ENCODE measurements at regions not wholly inside any gene's neighbourhood (a gene's known extent, or its start where the extent isn't known, plus 50 kb on each side); places are given as distances from the start of the nearest gene placed in this dataset.

DNA sequence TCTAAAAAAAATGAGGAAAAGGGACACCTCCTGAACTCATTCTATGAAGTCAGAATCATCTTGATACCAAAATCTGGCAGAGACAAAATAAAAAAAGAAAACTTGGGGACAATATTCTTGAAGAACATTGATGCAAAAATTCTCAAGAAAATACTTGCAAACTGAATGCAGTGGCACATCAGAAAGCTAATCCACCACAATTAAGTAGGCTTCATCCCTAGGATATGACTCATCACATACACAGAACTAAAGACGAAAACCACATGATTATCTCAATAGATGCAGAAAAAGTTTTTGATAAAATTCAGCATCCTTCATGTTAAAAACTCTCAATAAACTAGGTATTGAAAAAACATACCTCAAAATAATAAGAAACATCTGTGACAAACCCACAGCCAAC, 98.3 kb downstream of the FAM47B start:
- Histone ChIP-seq H3K36me3 (replicated peaks; ENCODE audit: insufficient read depth, low read length) (no peaks in the 10 kb centered on the region), H3K4me1 (ENCODE audit: low read length) (no peaks in the 10 kb centered on the region), H3K79me2 (ENCODE audit: low read length) (no peaks in the 10 kb centered on the region), H4K20me1 (ENCODE audit: insufficient read depth, low read length) (no peaks in the 10 kb centered on the region), H3K4me2 (ENCODE audit: low read depth, low read length) (no peak overlapping the region), H3K27ac (ENCODE audit: low read length) (no peak overlapping the region), H3K27me3 (replicated peaks; ENCODE audit: insufficient read depth, low read length) (no peaks in the 10 kb centered on the region), H3K9me2 (replicated peaks; ENCODE audit: insufficient read depth, low read length) (no peaks in the 10 kb centered on the region), H3K9me3 (replicated peaks; ENCODE audit: insufficient read depth, low read length) (no peaks in the 10 kb centered on the region), H3K9ac (ENCODE audit: low read length) (no peak overlapping the region), H3F3A (ENCODE audit: insufficient read depth, low read length) (no peaks in the 10 kb centered on the region), H2AFZ (ENCODE audit: low read length) (no peak overlapping the region), H3K4me3 (ENCODE audit: low read length) (no peak overlapping the region)
- TF ChIP-seq, protein P1, sequence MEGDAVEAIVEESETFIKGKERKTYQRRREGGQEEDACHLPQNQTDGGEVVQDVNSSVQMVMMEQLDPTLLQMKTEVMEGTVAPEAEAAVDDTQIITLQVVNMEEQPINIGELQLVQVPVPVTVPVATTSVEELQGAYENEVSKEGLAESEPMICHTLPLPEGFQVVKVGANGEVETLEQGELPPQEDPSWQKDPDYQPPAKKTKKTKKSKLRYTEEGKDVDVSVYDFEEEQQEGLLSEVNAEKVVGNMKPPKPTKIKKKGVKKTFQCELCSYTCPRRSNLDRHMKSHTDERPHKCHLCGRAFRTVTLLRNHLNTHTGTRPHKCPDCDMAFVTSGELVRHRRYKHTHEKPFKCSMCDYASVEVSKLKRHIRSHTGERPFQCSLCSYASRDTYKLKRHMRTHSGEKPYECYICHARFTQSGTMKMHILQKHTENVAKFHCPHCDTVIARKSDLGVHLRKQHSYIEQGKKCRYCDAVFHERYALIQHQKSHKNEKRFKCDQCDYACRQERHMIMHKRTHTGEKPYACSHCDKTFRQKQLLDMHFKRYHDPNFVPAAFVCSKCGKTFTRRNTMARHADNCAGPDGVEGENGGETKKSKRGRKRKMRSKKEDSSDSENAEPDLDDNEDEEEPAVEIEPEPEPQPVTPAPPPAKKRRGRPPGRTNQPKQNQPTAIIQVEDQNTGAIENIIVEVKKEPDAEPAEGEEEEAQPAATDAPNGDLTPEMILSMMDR (IDR thresholded peaks at IDR 0.05; ENCODE audit: low read length) = no peak
- TF ChIP-seq EZH2phosphoT487 (IDR thresholded peaks at IDR 0.05; ENCODE audit: low read length) = no peak
- TF ChIP-seq EZH2 (optimal IDR thresholded peaks at IDR 0.05; ENCODE audit: low read depth, low read length) = no peak
- DNase-seq = no peak

DNA sequence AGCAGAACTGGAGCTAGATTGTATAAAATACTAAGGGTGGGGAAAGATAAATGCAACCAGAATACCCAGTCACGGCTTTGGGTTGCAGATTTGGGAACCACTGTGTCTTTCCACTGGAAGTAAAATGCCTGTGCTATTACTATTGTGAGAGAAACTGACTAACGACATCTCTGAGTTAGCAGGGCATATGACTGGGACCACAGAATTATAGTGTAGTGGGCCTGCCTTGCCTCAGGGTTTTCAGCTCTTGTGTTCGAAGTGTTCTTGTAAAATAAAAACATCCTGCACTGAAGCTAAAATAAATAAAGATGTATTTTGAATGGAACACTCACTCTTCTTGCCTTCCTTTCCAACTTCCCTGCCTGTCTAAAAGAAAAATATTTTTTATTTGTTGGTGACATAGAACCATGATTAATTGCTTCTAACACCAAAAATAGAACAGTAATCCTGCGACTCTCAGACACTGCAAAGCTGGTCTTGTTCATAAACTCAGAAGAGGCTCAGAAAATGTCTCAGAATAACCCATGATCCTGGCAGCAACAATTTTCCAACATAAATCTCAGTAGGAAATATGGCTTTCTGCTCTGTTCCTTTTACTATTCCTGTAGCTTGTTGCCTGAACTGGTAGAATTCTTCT, 104.2 kb downstream of the FAM47B start:
- no peaks in the 10 kb centered on the region for H3K9me3 ChIP-seq (replicated peaks; ENCODE audit: insufficient read depth, low read length)
- TF ChIP-seq EZH2 (optimal IDR thresholded peaks at IDR 0.05; ENCODE audit: low read depth, low read length) = no peak
- no peak for TF ChIP-seq EZH2phosphoT487 (IDR thresholded peaks at IDR 0.05; ENCODE audit: low read length)
- TF ChIP-seq, protein P1 (IDR thresholded peaks at IDR 0.05; ENCODE audit: low read length) = no peak
- no peaks in the 10 kb centered on the region for H3K79me2 ChIP-seq (ENCODE audit: low read length)
- no peaks in the 10 kb centered on the region for H4K20me1 ChIP-seq (ENCODE audit: insufficient read depth, low read length)
- no peak overlapping the region for H3K27ac ChIP-seq (ENCODE audit: low read length)
- H3K4me2 ChIP-seq (ENCODE audit: low read depth, low read length) = no peak overlapping the region
- H3F3A ChIP-seq (ENCODE audit: insufficient read depth, low read length) = no peaks in the 10 kb centered on the region
- H3K9ac ChIP-seq (ENCODE audit: low read length) = no peak overlapping the region
- H3K36me3 ChIP-seq (replicated peaks; ENCODE audit: insufficient read depth, low read length) = no peaks in the 10 kb centered on the region
- H2AFZ ChIP-seq (ENCODE audit: low read length) = no peak overlapping the region
- H3K9me2 ChIP-seq (replicated peaks; ENCODE audit: insufficient read depth, low read length) = no peaks in the 10 kb centered on the region
- no peak overlapping the region for H3K4me3 ChIP-seq (ENCODE audit: low read length)
- no peak for DNase-seq
- H3K4me1 ChIP-seq (ENCODE audit: low read length) = no peaks in the 10 kb centered on the region
- H3K27me3 ChIP-seq (replicated peaks; ENCODE audit: insufficient read depth, low read length) = no peaks in the 10 kb centered on the region

DNA sequence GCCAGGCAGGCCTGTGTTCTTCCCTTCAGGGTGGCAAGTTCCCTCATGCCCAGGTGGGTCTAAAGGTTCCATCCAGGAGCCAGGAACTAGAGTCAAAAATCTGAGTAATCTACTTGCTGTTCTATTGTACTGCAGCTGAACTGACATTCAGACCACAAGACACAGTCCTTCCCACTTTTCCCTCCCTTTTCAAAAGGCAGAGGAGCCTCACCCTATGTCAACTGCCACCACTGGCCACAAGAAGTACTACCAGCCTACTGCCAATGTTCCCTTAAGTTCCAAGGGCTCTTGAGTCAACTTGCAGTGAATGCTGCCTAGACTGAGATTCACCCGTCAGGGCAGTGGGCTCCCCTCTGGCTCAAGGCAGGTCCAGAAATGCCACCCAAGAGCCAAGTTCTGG, 133.5 kb downstream of the FAM47B start:
- DNase-seq = no peak
- Histone ChIP-seq H2AFZ (ENCODE audit: low read length) (no peak overlapping the region), H3K4me1 (ENCODE audit: low read length) (no peaks in the 10 kb centered on the region), H3K4me2 (ENCODE audit: low read depth, low read length) (no peak overlapping the region), H3K79me2 (ENCODE audit: low read length) (no peaks in the 10 kb centered on the region), H3K27ac (ENCODE audit: low read length) (no peak overlapping the region), H3K9me3 (replicated peaks; ENCODE audit: insufficient read depth, low read length) (no peaks in the 10 kb centered on the region), H3K4me3 (ENCODE audit: low read length) (no peak overlapping the region), H3K36me3 (replicated peaks; ENCODE audit: insufficient read depth, low read length) (no peaks in the 10 kb centered on the region), H3K9me2 (replicated peaks; ENCODE audit: insufficient read depth, low read length) (no peaks in the 10 kb centered on the region), H4K20me1 (ENCODE audit: insufficient read depth, low read length) (no peaks in the 10 kb centered on the region), H3K27me3 (replicated peaks; ENCODE audit: insufficient read depth, low read length) (no peaks in the 10 kb centered on the region), H3K9ac (ENCODE audit: low read length) (no peak overlapping the region), H3F3A (ENCODE audit: insufficient read depth, low read length) (no peaks in the 10 kb centered on the region)
- TF ChIP-seq, protein P1 (IDR thresholded peaks at IDR 0.05; ENCODE audit: low read length) = no peak
- TF ChIP-seq EZH2phosphoT487 (IDR thresholded peaks at IDR 0.05; ENCODE audit: low read length) (no peak), EZH2 (optimal IDR thresholded peaks at IDR 0.05; ENCODE audit: low read depth, low read length) (no peak)
